SK-N-SH (cell line): ENCODE measurements at regions not wholly inside any gene's neighbourhood (a gene's known extent, or its start where the extent isn't known, plus 50 kb on each side); places are given as distances from the start of the nearest gene placed in this dataset.

ENCODE experiments used
- CTCF ChIA-PET: fragments of 300-600, 350-600 bp; formaldehyde crosslinking; extraction: SDS; loops from one replicate; lab custom pipeline; 2021; lab: Yijun Ruan, JAX
- POLR2A ChIA-PET: fragments of 350-600 bp; sonication (Branson Sonifier 250); formaldehyde crosslinking; extraction: SDS; loops from one replicate; lab custom pipeline; 2020; ENCODE audit warnings: antibody characterized with exemption, inconsistent platforms; lab: Yijun Ruan, JAX
- DNase-seq: peaks from one replicate; pipeline ENCODE4 v3.0.0; 2012
- H2AFZ ChIP-seq: fragments of 200-600 bp; sonication (generic); 2 replicates; pipeline ENCODE4 v1.8.1; 2016; ENCODE audit warnings: antibody characterized with exemption, mild to moderate bottlenecking, low read depth
- H3F3A ChIP-seq: fragments of 200-600 bp; sonication (generic); replicated peaks from 2 replicates; pipeline ENCODE3; 2016; ENCODE audit warnings: antibody characterized with exemption, mild to moderate bottlenecking; ENCODE audit not compliant: insufficient read depth
- H3K27ac ChIP-seq, 2 experiments: fragments of 200-500 bp in 1 of 2; fragments of 200-600 bp in 1 of 2; sonication (Bioruptor generic) in 1 of 2; sonication (generic), shearing (Covaris generic) in 1 of 2; 2 replicates each; pipeline versions ENCODE4 v1.5.1 to v1.6.1; 2014 to 2016; ENCODE audit warnings: low read depth in 2 of 2, inconsistent platforms in 1 of 2, low read length in 1 of 2, mild to moderate bottlenecking in 1 of 2, mixed read lengths in 1 of 2
- H3K27me3 ChIP-seq: fragments of 200-600 bp; sonication (generic), shearing (Covaris generic); 2 replicates; pipeline ENCODE4 v1.6.1; 2016; ENCODE audit warnings: mixed run types; ENCODE audit not compliant: insufficient read depth
- H3K36me3 ChIP-seq, 2 experiments: fragments of 200-500 bp in 1 of 2; fragments of 200-600 bp in 1 of 2; sonication (Bioruptor generic) in 1 of 2; sonication (generic) in 1 of 2; replicated peaks in 1 of 2; 2 replicates each; pipeline versions ENCODE3 to v1.5.1; 2014 to 2016; ENCODE audit warnings: low read length in 1 of 2, mild to moderate bottlenecking in 1 of 2; ENCODE audit not compliant: insufficient read depth in 2 of 2, control insufficient read depth in 1 of 2
- H3K4me1 ChIP-seq, 2 experiments: fragments of 200-500 bp in 1 of 2; fragments of 200-600 bp in 1 of 2; sonication (Bioruptor generic) in 1 of 2; sonication (generic), shearing (Covaris generic) in 1 of 2; 2 replicates each; pipeline versions ENCODE4 v1.5.1 to v1.6.1; 2014 to 2016; ENCODE audit warnings: low read depth in 1 of 2, low read length in 1 of 2, mixed run types in 1 of 2; ENCODE audit not compliant: insufficient read depth in 2 of 2, control insufficient read depth in 1 of 2
- H3K4me2 ChIP-seq: fragments of 200-600 bp; sonication (generic), shearing (Covaris generic); 2 replicates; pipeline ENCODE4 v1.6.1; 2017; ENCODE audit warnings: mixed run types
- H3K4me3 ChIP-seq, 2 experiments: fragments of 200-500 bp in 1 of 2; fragments of 200-600 bp in 1 of 2; sonication (Bioruptor generic) in 1 of 2; sonication (generic), shearing (Covaris generic) in 1 of 2; 2 replicates each; pipeline versions ENCODE4 v1.5.1 to v1.8.1; 2014 to 2016; ENCODE audit warnings: low read depth in 2 of 2, inconsistent platforms in 1 of 2, low read length in 1 of 2, mild to moderate bottlenecking in 1 of 2, mixed read lengths in 1 of 2, moderate library complexity in 1 of 2
- H3K79me2 ChIP-seq: fragments of 200-600 bp; sonication (generic); 2 replicates; pipeline ENCODE4 v1.8.1; 2017; ENCODE audit warnings: mild to moderate bottlenecking; ENCODE audit not compliant: insufficient read depth
- H3K9ac ChIP-seq: fragments of 200-600 bp; sonication (generic); 2 replicates; pipeline ENCODE4 v1.6.1; 2017; ENCODE audit warnings: mixed run types
- H3K9me2 ChIP-seq: fragments of 200-600 bp; sonication (generic); 2 replicates; pipeline ENCODE4 v1.6.1; 2017; ENCODE audit warnings: mixed run types
- H3K9me3 ChIP-seq: fragments of 200-600 bp; sonication (generic); 2 replicates; pipeline ENCODE4 v1.6.1; 2017; ENCODE audit warnings: mixed run types, mild to moderate bottlenecking, moderate library complexity
- H4K20me1 ChIP-seq: fragments of 200-600 bp; sonication (generic); 2 replicates; pipeline ENCODE4 v1.6.1; 2017; ENCODE audit warnings: mild to moderate bottlenecking, mixed run types; ENCODE audit not compliant: insufficient read depth
- EP300 ChIP-seq, 2 experiments: IDR thresholded peaks; 2 replicates each; pipeline versions ENCODE4 v1.4.0 to v1.6.1; 2012; ENCODE audit warnings: borderline replicate concordance in 1 of 2, low read depth in 1 of 2, low read length in 1 of 2
- FOXM1 ChIP-seq: IDR thresholded peaks from 2 replicates; pipeline ENCODE4 v1.4.0; 2012; ENCODE audit warnings: low read depth, mild to moderate bottlenecking
- MEF2A ChIP-seq: IDR thresholded peaks from 2 replicates; pipeline ENCODE4 v1.4.0; 2012; ENCODE audit warnings: low read depth, borderline replicate concordance
- MXI1 ChIP-seq: IDR thresholded peaks from 2 replicates; pipeline ENCODE4 v1.6.1; 2012; ENCODE audit warnings: mild to moderate bottlenecking, low read depth, low read length, improper control_type of control experiment
- RCOR1 ChIP-seq: fragments of 150-350 bp; IDR thresholded peaks from 2 replicates; pipeline ENCODE4 v1.6.1; 2017; ENCODE audit warnings: antibody characterized with exemption, low read length
- RXRA ChIP-seq: IDR thresholded peaks from 2 replicates; pipeline ENCODE4 v1.4.0; 2012; ENCODE audit warnings: low read depth, mild to moderate bottlenecking, borderline replicate concordance
- YY1 ChIP-seq: IDR thresholded peaks from 2 replicates; pipeline ENCODE4 v1.4.0; 2012; ENCODE audit warnings: low read depth, mild to moderate bottlenecking
- WGBS: methylation state at CpG from one replicate; pipeline ENCODE4 v1.1.6; 2017; ENCODE audit warnings: low lambda C conversion rate; 5-methylcytosine and 5-hydroxymethylcytosine counted together
- TF ChIP-seq, protein P1 (sequence below): fragments of 200-600 bp; sonication (generic); IDR thresholded peaks from 2 replicates; pipeline ENCODE4 v1.6.1; 2017; ENCODE audit warnings: antibody characterized with exemption, mild to moderate bottlenecking, moderate library complexity
- TF ChIP-seq, protein P2 (sequence below): IDR thresholded peaks from 2 replicates; pipeline ENCODE4 v1.6.1; 2012; ENCODE audit warnings: mild to moderate bottlenecking, low read depth, low read length, moderate library complexity
- TF ChIP-seq, protein P3 (sequence below): IDR thresholded peaks from 2 replicates; pipeline ENCODE4 v1.4.0; 2012; ENCODE audit warnings: low read depth, borderline replicate concordance
- TF ChIP-seq, protein P4 (sequence below): IDR thresholded peaks from 2 replicates; pipeline ENCODE4 v1.4.0; 2012; ENCODE audit warnings: low read depth

DNA sequence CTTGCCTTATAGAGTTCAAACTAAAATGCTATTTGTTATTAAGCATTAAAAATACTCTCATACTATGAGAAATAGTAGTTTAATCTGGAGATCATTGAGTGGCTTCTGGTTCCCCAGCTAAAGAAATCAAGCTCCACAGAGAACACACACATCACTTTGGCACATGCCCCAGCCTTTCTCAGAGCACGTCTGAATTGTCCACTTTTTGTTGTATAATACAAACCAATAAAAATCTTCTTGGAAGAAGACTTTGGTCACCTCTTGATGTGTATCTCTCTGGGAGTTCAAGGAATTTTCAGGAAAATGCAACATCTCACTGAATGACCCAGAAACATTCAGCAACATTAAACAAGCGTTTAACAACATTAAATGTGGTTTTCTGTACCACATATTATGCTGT is 413.9 kb downstream of the GALC start:
- Histone ChIP-seq H3K27me3 (no peaks in the 10 kb centered on the region), H3K4me3 (no peak overlapping the region), H3K27ac (no peak overlapping the region), H3K36me3 (no peaks in the 10 kb centered on the region), H3K4me1 (no peaks in the 10 kb centered on the region), H4K20me1 (no peaks in the 10 kb centered on the region), H3F3A (no peaks in the 10 kb centered on the region), H3K4me2 (no peak overlapping the region), H3K79me2 (no peaks in the 10 kb centered on the region), H3K9ac (no peak overlapping the region), H3K9me3 (no peaks in the 10 kb centered on the region), H3K9me2 (no peaks in the 10 kb centered on the region), H2AFZ (no peak overlapping the region)
- ChIA-PET CTCF (no interaction called here), POLR2A (no interaction called here)
- DNase-seq = no peak
- WGBS = 0% methylated on average over 2 of the region's 2 CpGs
- TF ChIP-seq MEF2A = no peak
- no peak for TF ChIP-seq RCOR1

DNA sequence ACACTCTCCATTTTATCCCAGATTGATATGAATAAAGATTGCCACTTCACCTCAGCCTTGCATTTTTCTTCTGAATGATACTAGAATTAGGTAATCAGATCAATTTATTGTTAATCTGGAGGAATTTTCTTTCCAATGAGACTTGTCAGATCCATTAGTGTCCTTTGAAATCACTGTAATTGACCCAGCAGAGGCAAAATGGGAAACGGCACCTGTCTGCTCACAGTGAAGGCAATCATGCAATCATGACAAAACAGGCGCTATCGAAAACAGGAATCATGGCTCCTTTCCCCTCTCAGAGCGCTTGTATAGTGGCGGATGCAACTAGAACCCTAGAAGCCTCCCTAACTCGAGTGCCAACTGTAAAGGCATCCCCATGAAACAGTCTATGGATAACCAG is 417.6 kb downstream of the GALC start:
- no peak for DNase-seq
- H3K9me3 ChIP-seq = no peaks in the 10 kb centered on the region
- 0% methylated on average over 6 of the region's 6 CpGs for WGBS
- POLR2A ChIA-PET = no interaction called here
- no peak overlapping the region for H3K4me3 ChIP-seq
- no peak overlapping the region for H3K27ac ChIP-seq
- H3K9ac ChIP-seq = no peak overlapping the region
- CTCF ChIA-PET = no interaction called here
- H3K4me1 ChIP-seq = no peaks in the 10 kb centered on the region
- H3K4me2 ChIP-seq = no peak overlapping the region
- H3K27me3 ChIP-seq = no peaks in the 10 kb centered on the region
- H3F3A ChIP-seq = no peaks in the 10 kb centered on the region
- TF ChIP-seq, protein P1, sequence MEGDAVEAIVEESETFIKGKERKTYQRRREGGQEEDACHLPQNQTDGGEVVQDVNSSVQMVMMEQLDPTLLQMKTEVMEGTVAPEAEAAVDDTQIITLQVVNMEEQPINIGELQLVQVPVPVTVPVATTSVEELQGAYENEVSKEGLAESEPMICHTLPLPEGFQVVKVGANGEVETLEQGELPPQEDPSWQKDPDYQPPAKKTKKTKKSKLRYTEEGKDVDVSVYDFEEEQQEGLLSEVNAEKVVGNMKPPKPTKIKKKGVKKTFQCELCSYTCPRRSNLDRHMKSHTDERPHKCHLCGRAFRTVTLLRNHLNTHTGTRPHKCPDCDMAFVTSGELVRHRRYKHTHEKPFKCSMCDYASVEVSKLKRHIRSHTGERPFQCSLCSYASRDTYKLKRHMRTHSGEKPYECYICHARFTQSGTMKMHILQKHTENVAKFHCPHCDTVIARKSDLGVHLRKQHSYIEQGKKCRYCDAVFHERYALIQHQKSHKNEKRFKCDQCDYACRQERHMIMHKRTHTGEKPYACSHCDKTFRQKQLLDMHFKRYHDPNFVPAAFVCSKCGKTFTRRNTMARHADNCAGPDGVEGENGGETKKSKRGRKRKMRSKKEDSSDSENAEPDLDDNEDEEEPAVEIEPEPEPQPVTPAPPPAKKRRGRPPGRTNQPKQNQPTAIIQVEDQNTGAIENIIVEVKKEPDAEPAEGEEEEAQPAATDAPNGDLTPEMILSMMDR = no peak
- no peak for TF ChIP-seq EP300 (IDR thresholded peaks at IDR 0.05; ENCODE audit: borderline replicate concordance in 1 of 2, low read depth in 1 of 2, low read length in 1 of 2)
- TF ChIP-seq, protein P2, sequence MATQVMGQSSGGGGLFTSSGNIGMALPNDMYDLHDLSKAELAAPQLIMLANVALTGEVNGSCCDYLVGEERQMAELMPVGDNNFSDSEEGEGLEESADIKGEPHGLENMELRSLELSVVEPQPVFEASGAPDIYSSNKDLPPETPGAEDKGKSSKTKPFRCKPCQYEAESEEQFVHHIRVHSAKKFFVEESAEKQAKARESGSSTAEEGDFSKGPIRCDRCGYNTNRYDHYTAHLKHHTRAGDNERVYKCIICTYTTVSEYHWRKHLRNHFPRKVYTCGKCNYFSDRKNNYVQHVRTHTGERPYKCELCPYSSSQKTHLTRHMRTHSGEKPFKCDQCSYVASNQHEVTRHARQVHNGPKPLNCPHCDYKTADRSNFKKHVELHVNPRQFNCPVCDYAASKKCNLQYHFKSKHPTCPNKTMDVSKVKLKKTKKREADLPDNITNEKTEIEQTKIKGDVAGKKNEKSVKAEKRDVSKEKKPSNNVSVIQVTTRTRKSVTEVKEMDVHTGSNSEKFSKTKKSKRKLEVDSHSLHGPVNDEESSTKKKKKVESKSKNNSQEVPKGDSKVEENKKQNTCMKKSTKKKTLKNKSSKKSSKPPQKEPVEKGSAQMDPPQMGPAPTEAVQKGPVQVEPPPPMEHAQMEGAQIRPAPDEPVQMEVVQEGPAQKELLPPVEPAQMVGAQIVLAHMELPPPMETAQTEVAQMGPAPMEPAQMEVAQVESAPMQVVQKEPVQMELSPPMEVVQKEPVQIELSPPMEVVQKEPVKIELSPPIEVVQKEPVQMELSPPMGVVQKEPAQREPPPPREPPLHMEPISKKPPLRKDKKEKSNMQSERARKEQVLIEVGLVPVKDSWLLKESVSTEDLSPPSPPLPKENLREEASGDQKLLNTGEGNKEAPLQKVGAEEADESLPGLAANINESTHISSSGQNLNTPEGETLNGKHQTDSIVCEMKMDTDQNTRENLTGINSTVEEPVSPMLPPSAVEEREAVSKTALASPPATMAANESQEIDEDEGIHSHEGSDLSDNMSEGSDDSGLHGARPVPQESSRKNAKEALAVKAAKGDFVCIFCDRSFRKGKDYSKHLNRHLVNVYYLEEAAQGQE = no peak
- H3K79me2 ChIP-seq = no peaks in the 10 kb centered on the region
- H4K20me1 ChIP-seq = no peaks in the 10 kb centered on the region
- H3K36me3 ChIP-seq = no peaks in the 10 kb centered on the region
- no peaks in the 10 kb centered on the region for H3K9me2 ChIP-seq
- H2AFZ ChIP-seq = no peak overlapping the region

DNA sequence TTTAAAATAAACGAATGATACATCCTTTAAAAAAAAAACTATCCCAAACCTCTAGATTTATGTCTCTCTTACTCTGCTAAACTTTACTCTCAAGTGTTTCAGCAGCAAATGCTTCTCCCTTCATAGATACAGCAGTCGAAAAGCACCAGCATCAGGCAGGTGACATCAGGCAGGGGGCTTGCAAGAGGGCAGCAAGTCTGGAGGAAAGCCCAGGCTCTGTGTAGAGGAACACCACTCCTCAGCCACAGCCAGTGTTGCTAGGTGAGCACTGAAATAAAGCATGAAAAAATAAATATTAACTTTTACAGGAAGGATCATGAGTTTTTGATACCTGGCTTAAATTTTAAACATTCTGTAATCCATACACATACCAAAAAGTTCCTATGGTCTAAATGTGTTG is 419.4 kb downstream of the GALC start:
- Histone ChIP-seq H3K27ac (no peak overlapping the region), H3K27me3 (no peaks in the 10 kb centered on the region), H3F3A (no peaks in the 10 kb centered on the region), H4K20me1 (no peaks in the 10 kb centered on the region), H3K4me2 (no peak overlapping the region), H3K36me3 (no peaks in the 10 kb centered on the region), H3K4me1 (no peaks in the 10 kb centered on the region), H3K9me3 (no peaks in the 10 kb centered on the region), H2AFZ (no peak overlapping the region), H3K4me3 (no peak overlapping the region), H3K9me2 (no peaks in the 10 kb centered on the region), H3K79me2 (no peaks in the 10 kb centered on the region), H3K9ac (no peak overlapping the region)
- WGBS = 0% methylated on average over 2 of the region's 2 CpGs
- ChIA-PET CTCF (no interaction called here), POLR2A (no interaction called here)
- DNase-seq = no peak
- TF ChIP-seq MXI1 (no peak), YY1 (no peak), FOXM1 (no peak), MEF2A (no peak), RXRA (no peak), EP300 (IDR thresholded peaks at IDR 0.05; ENCODE audit: borderline replicate concordance in 1 of 2, low read depth in 1 of 2, low read length in 1 of 2) (no peak)
- TF ChIP-seq, protein P1 = no peak
- TF ChIP-seq, protein P3, sequence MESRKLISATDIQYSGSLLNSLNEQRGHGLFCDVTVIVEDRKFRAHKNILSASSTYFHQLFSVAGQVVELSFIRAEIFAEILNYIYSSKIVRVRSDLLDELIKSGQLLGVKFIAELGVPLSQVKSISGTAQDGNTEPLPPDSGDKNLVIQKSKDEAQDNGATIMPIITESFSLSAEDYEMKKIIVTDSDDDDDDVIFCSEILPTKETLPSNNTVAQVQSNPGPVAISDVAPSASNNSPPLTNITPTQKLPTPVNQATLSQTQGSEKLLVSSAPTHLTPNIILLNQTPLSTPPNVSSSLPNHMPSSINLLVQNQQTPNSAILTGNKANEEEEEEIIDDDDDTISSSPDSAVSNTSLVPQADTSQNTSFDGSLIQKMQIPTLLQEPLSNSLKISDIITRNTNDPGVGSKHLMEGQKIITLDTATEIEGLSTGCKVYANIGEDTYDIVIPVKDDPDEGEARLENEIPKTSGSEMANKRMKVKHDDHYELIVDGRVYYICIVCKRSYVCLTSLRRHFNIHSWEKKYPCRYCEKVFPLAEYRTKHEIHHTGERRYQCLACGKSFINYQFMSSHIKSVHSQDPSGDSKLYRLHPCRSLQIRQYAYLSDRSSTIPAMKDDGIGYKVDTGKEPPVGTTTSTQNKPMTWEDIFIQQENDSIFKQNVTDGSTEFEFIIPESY = no peak
- TF ChIP-seq, protein P4, sequence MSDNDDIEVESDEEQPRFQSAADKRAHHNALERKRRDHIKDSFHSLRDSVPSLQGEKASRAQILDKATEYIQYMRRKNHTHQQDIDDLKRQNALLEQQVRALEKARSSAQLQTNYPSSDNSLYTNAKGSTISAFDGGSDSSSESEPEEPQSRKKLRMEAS = no peak
